ENCODE measurements at regions not wholly inside any gene's neighbourhood (a gene's known extent, or its start where the extent isn't known, plus 50 kb on each side); places are given as distances from the start of the nearest gene placed in this dataset.
"Not testable (repeated sequence)": the region's sequence is repeated elsewhere in the genome, so short reads cannot be mapped to it uniquely, and the experiment has no call there.

DNA sequence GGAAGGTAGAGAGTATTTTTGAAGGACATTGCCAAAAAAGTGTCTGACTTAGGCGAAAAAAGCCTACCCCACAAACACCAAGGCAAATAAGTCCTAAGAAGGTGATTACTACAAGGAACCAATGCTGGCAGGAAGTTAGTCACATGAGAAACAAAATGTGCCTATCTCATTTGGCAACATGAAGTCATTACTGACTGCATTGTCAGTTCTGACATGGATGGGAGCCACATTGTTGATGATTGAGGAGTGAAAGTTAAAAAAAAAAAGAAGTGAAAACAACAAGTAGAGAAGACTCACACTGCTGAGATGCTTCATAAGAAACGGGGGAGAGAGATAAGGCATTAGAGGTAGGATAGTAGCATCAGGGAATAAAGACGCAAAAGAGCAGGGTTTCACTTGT, 141.5 kb upstream of the FAT3 start:
- Histone ChIP-seq H3K36me3 (no peaks in the 10 kb centered on the region), H3K27me3 (no peaks in the 10 kb centered on the region), H3K9me3 (no peaks in the 10 kb centered on the region), H3K4me3 (no peak overlapping the region), H3K27ac (no peak overlapping the region), H3K4me1 (no peaks in the 10 kb centered on the region)
- WGBS (ENCODE audit: insufficient coverage, low coverage, low lambda C conversion rate, missing lambda C conversion rate) = 42% methylated on average over 3 of the region's 3 CpGs
- DNase-seq (no peak), ATAC-seq (no peak)
- no peak for TF ChIP-seq POLR2A (IDR thresholded peaks at IDR 0.05)
- TF ChIP-seq, protein P1, sequence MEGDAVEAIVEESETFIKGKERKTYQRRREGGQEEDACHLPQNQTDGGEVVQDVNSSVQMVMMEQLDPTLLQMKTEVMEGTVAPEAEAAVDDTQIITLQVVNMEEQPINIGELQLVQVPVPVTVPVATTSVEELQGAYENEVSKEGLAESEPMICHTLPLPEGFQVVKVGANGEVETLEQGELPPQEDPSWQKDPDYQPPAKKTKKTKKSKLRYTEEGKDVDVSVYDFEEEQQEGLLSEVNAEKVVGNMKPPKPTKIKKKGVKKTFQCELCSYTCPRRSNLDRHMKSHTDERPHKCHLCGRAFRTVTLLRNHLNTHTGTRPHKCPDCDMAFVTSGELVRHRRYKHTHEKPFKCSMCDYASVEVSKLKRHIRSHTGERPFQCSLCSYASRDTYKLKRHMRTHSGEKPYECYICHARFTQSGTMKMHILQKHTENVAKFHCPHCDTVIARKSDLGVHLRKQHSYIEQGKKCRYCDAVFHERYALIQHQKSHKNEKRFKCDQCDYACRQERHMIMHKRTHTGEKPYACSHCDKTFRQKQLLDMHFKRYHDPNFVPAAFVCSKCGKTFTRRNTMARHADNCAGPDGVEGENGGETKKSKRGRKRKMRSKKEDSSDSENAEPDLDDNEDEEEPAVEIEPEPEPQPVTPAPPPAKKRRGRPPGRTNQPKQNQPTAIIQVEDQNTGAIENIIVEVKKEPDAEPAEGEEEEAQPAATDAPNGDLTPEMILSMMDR (IDR thresholded peaks at IDR 0.05) = no peak
- intact Hi-C loops (cut with DNase I) = no loop called here

DNA sequence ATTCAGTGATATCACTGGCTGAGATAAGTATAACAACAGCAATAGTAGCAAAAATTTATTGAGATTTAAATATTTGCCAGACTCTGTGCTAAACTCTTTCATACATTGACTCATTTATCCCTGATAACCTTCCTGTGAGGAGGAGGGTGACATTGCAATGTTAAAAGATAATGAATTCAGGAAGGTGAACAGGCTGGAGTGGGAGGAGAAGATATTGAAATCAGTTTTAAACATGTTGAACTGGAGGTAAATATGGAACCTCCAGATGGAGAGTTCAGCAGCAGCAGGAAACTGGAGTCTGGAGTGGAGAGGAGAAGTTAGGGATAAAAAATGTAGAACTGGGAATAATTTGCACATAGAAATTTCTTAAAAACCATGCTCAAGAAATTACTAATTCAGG, 142.0 kb upstream of the FAT3 start:
- no peak for ATAC-seq
- Histone ChIP-seq H3K27ac (no peak overlapping the region), H3K4me3 (no peak overlapping the region), H3K27me3 (no peaks in the 10 kb centered on the region), H3K9me3 (no peaks in the 10 kb centered on the region), H3K4me1 (no peaks in the 10 kb centered on the region), H3K36me3 (no peaks in the 10 kb centered on the region)
- no peak for TF ChIP-seq POLR2A (IDR thresholded peaks at IDR 0.05)
- TF ChIP-seq, protein P1 (IDR thresholded peaks at IDR 0.05) = no peak
- no peak for DNase-seq
- intact Hi-C loops (cut with DNase I) = no loop called here

DNA sequence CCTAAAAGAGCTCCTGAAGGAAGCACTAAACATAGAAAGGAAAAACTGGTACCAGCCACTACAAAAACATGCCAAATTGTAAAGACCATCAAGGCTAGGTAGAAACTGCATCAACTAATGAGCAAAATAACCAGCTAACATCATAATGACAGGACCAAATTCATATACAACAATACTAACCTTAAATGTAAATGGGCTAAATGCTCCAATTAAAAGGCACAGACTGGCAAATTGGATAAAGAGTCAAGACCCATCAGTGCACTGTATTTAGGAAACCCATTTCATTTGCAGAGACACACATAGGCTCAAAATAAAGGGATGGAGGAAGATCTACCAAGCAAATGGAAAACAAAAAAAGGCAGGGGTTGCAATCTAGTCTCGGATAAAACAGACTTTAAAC, 150.1 kb upstream of the FAT3 start:
- intact Hi-C loops (cut with DNase I); H3K36me3 ChIP-seq; H3K4me1 ChIP-seq; DNase-seq; H3K27me3 ChIP-seq; H3K27ac ChIP-seq; H3K9me3 ChIP-seq; ATAC-seq; H3K4me3 ChIP-seq: not testable (repeated sequence)
- WGBS (ENCODE audit: insufficient coverage, low coverage, low lambda C conversion rate, missing lambda C conversion rate) = 67% methylated on average over 1 of the region's 1 CpG

DNA sequence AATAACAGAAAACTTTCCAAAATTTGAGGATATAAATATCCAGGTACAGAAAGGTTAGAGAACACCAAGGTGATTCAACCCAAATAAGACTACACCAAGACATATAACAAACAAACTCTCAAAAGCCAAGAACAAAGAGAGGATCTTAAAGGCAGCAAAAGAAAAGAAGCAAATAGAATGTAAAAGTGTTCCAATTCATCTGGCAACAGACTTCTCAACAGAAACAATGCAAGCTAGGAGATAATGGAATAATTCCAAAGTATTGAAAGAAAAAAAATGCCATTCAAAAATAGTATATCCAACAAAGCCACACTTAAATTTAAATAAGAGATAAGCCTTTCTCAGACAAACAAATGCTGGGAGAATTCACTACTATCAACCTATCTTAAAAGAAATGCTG, 153.0 kb upstream of the FAT3 start:
- H3K36me3 ChIP-seq = no peaks in the 10 kb centered on the region
- no peaks in the 10 kb centered on the region for H3K4me1 ChIP-seq
- H3K9me3 ChIP-seq = no peaks in the 10 kb centered on the region
- H3K27me3 ChIP-seq = no peaks in the 10 kb centered on the region
- no peak overlapping the region for H3K27ac ChIP-seq
- DNase-seq (no peak), ATAC-seq (no peak)
- TF ChIP-seq, protein P1 (IDR thresholded peaks at IDR 0.05) = no peak
- no peak for TF ChIP-seq POLR2A (IDR thresholded peaks at IDR 0.05)
- no peak overlapping the region for H3K4me3 ChIP-seq
- intact Hi-C loops (cut with DNase I) = no loop called here

DNA sequence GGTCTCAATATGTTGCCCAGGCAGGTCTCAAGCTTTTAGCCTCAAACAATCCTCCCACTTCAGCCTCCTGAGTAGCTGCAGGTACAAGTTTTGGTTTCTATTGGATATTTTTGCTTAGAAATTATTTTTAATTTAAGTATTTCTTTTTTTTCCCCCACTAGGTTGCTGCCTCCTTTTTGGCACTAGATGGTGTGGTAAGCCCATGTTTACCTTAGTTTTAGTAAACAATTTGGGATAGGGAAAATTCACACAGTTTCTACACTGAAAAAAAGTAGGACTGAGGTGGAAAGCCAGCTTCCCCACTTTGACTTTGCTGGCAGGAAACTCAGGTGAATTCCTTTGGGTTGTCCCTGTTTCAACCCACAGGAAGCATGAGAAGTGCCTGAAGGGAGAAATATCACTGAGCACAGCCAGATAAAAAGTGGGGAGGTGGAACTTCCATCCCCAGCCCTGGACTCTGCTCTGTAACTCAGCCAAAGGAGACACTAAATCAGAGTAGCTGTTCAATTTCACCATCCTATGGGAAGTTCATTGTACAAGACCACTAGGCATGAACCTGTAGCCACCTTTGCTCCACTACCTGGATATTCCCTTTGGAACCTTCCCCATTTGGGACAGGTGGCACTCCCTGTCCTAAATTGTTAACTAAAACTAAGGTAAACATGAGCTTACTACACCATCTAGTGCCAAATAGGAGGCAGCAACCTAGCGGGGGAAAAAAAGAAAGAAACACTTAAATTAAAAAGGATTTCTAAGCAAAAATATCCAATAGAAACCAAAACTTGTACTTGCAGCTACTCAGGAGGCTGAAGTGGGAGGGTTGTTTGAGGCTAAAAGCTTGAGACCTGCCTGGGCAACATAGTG, 154.4 kb upstream of the FAT3 start:
- Histone ChIP-seq H3K27me3 (no peaks in the 10 kb centered on the region), H3K9me3 (no peaks in the 10 kb centered on the region), H3K4me3 (no peak overlapping the region), H3K4me1 (no peaks in the 10 kb centered on the region), H3K27ac (no peak overlapping the region), H3K36me3 (no peaks in the 10 kb centered on the region)
- TF ChIP-seq POLR2A (IDR thresholded peaks at IDR 0.05) = no peak
- TF ChIP-seq, protein P1 (IDR thresholded peaks at IDR 0.05) = peak; percentile 16 to 36 (median 27)
- intact Hi-C loops (cut with DNase I) = no loop called here
- no peak for DNase-seq
- ATAC-seq = peak in 2 of 4 donors; percentile 43 to 71
- 80% methylated on average over 1 of the region's 1 CpG for WGBS (ENCODE audit: insufficient coverage, low coverage, low lambda C conversion rate, missing lambda C conversion rate)
